DMS153 treated with DMSO at 0.1 percent for 48 hours (cell line): ENCODE measurements at regions not wholly inside any gene's neighbourhood (a gene's known extent, or its start where the extent isn't known, plus 50 kb on each side); places are given as distances from the start of the nearest gene placed in this dataset.
"Not testable (repeated sequence)": the region's sequence is repeated elsewhere in the genome, so short reads cannot be mapped to it uniquely, and the experiment has no call there.

Experiments
- DNase-seq: peaks from one replicate; lab custom pipeline; 2025; ENCODE audit not compliant: unreplicated experiment; lab: John Stamatoyannopoulos, UW

DNA sequence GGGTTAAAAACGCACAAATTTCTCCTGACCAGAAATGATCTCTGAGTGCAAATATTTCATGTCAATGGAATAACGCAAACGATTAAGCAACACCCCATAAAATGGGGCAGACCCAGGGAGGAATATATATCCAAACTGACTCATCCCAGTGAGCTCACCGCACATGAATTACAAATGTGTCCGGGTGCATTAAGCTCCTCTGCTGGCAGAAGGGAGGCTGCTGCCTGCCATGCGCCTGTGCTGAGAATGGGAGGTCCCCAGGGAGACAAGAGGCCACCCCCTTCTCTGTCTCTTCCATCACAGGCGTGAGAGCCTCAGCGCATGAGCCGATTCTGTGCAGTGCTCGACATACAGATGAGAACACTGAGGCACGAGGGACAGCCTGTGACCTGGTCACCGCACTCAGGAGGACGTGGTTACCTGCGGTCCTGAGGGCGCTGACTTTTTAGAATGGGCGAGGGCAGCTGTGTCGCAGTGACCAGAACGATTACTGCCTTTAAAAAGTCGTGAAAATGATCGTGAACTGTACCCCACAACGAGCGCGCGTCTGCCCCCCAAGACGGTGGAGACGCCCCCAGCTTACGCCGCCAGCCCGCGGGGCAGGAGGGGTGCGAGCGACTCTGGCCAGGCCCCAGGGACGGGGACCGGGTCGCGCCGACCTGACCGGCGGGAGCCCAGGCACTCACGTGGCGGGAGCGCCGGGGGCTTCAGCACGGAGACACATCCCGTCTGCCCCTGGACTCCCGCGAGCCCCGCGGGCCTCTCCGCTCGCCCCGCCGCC lies 188.5 kb downstream of the ADRA2C start:
- DNase-seq = peak; percentile 6

DNA sequence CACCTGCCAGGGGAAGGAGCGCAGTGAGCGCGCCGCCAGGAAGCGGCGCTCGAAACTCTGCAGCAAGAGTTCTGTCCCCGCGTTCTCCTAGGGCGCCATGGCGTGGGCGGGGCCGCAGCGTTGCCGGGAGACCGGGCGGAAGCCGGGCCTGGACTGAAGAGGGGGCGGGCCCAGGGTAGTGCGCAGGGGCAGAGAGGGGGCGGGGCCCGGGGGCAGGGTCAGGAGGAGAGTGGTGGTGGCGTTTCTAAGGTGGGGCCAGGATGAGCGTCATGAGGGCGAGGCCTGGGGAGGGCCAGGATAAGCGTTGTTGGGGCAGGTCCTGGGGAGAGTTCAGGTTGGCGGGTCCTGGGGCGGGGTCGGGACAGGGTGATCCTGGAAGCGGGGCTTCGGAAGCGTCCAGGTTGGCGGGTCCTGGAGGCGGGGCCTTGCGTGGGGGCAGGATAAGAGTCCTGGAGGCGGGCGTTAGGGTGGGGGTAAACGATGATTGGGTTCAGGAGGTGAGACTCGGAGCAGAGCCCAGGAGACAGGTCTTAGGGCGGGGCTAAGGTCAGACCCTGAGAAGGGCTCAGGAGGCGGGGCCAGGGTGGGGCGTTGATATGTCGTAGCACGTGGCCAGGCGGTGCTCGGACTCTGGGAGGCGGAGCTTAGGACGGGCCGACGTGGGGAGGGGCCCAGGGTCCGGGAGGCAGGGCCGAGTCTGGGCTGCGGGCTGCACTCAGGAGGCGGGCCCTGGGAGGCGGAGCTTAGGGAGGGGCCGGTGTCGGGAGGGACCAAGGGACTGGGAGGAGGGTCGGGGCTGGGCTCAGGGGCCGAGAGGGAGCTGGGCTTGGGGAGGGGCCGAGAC lies 189.4 kb downstream of the ADRA2C start:
- DNase-seq = peak; percentile 87

DNA sequence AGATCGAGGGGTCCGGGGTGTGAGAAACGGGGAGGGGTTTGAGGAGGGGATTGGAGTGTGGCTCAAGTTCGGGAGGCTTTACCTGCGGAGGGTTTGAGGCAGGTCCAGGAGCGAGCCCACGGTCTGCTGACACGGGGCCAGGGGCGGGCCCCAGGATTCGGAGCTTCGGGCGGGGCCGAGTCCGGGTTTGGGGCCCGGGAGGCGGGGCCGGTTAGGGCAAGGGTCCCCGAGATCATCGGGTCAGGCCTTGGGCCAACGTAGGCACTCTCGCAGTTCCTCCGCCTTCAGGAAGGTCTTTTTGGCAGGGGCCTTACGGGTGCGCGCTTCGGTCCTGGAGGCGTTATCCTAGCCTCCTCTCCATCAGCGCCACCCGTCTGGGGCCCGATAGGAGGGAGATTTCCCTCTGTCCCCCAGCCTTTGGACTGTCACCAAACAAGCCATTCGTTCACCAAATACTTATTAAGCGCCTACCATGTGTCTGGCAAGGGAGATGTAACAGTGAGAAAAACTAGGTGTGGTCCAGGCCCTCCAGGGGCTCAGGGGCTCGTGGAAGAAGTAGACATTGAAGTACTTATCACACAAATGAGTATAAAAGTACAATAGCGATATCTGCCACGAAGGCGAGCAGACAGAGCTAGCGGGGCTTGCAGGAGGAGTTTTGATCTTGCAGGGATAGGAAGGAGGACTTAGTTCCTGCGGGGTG lies 190.1 kb downstream of the ADRA2C start:
- DNase-seq = not testable (repeated sequence)

DNA sequence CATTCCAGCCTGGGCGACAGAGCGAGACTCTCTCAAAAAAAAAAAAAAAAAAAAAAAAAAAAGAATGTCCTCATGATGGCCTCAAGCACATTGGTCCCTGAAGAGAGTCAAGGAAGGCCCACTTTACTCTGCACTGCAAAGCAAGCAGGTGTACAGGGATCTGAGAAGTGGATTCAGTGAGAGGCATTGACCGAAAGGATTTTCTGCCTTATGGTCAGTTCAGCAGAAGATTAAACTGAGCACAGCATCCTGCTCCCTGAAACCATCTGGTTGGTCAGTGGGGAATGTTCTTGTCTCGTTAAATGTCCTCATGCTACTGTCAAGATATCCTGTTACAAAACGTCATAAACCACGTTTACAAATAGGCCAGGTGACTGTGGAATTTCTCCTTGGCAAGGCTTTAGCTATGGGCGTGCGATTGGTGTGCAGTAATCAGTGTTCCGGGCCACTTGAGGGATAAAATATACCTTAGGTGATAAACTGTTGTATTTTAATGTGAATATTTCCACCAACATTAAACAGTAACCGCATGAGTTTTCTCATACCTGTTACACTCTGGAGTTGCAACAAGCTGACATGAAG lies 195.0 kb downstream of the ADRA2C start:
- DNase-seq = not testable (repeated sequence)

DNA sequence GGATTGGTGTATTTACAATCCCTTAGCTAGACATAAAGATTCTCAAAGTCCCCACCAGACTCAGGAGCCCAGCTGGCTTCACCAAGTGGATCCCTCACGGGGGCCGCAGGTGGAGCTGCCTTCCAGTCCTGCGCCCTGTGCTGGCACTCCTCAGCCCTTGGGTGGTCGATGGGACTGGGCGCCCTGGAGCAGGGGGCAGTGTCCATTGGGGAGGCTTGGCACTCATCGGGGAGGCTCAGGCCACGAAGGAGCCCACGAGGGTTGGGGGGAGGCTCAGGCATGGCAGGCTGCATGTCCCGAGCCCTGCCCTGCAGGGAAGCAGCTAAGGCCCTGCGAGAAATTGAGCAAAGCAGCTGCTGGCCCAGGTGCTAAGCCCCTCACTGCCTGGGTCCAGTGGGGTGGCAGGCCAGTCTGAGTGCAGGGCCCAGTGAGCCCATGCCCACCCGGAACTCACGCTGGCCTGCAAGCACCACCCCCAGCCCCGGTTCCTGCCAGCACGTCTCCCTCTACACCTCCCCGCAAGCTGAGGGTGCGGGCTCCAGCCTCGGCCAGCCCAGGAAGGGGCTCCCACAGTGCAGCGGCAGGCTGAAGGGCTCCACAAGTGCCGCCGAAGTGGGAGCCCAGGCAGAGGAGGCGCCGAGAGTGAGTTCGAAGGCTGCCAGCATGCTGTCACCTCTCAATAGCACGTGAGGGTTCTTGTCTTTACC lies 198.5 kb downstream of the ADRA2C start:
- not testable (repeated sequence) for DNase-seq

DNA sequence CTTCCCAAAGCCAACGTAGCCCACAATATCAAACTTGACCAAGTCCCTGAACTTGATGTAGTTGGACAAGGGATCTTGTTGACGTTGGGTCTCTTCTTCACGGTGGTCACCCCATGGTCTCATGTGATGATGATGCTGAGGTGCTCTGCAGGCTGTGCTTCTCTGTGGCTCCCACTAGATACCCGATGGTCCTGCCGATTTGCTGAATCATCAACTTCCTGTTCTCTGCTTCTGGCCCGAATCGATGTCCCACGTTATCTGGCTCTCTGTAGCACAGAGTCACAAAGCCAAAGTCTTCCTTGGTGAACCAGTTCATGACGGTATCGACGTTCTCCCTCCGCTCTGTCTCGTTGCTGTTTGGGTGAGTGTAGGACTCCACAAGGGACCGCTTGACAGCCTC lies 201.0 kb downstream of the ADRA2C start:
- DNase-seq = not testable (repeated sequence)

DNA sequence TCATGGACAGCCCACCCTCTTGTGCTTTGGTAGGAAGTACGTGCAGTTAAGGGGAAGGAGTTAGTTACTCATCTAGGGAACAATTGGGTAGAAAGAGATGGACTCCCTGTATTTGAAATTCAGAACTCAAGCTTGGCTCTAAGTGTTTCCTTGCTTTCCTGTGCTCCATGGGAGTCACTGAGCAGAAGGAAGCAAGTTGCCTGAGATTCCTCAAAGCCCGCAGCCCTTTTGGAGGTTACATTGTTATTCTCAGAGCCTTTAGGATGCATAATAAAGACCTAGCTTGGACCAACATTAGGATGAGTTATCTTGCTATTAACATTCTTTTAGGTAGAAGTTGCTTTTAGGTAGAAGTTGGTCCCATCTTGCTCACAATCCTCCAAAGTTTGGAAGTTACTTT lies 206.4 kb downstream of the ADRA2C start:
- not testable (repeated sequence) for DNase-seq

DNA sequence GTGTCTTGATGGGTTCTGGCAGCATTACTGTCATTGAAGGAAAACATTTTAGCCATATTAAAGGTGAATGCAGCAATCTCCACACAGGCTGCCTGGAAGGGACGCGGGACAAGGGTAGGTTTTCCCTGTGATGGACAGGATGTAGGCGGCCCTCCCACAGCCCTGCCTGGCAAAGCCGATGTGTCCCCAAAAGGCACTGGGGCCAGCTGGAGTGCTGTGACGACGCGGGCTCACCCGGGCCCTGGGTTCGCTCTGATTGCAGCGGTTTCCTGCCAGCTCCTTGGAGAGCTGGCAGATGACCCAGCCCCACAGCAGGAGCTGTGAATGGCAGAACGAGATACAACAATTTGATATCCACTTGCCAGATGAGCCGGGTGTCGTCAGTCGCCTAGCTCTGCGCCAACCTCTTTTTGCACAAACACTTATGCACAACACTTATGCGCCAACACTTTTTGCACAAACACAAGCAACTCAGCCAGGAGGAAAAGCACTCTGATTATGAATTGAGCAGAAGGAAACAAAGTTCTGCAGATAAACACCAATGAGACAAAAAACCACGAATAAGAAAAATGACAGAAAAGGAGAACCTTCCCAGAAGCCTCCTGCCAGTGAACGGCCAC lies 207.5 kb downstream of the ADRA2C start:
- DNase-seq = not testable (repeated sequence)

DNA sequence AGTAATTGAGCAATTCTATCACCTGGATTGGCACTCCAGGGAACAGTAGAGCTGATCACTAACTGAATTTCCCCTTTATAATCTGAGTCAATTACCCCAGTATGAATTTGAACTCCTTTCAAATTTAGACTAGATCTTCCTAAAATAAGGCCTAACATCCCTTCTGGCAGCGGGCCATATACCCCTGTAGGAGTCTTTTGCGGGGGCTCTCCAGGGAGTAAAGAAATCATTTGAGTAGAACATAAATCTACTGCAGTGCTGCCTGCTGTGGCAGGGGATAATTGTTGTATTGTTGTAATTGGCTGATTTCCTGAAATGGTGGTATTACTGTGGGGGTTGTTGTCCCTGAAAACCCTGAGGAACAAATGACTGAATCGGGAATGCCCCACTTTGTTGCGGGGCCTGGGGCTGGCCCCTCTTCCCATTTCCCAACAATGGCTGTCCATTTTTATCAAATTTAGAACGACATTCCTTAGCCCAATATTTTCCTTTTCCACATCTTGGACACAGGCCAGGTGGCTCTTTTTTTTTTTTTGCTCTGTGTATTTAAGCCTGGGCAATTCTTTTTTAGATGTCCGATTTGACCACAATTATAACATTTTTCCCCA lies 217.4 kb downstream of the ADRA2C start:
- not testable (repeated sequence) for DNase-seq

DNA sequence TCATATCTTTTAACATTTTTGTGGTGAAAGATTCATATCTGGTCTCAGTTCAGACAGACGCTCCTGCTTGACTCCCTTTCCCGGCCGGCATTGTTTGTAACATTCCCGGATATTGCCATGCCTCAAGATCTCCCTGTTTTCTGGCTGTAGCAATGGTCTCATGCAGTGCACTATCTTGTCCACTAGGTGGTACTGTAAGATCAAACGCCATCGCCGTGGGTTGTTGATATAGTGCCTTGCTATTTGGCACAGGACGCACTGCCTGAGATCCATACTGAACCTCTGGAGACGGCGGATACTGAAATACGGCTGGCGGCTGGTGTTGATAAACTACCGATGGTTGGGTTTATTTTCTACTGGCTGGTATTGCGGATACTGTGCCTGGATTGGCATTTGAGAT lies 218.6 kb downstream of the ADRA2C start:
- not testable (repeated sequence) for DNase-seq

DNA sequence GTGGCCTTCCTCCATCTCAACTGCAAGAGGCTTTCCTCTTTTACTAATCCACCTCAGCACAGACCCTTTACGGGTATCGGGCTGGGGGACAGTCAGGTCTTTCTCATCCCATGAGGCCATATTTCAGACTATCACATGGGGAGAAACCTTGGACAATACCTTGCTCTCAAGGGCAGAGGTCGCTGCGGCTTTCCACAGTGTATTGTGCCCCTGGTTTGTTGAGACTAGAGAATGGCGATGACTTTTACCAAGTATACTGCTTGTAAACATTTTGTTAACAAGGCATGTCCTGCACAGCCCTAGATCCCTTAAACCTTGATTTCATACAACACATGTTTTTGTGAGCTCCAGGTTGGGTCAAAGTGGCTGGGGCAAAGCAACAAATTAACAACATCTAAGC lies 220.2 kb downstream of the ADRA2C start:
- DNase-seq = not testable (repeated sequence)

DNA sequence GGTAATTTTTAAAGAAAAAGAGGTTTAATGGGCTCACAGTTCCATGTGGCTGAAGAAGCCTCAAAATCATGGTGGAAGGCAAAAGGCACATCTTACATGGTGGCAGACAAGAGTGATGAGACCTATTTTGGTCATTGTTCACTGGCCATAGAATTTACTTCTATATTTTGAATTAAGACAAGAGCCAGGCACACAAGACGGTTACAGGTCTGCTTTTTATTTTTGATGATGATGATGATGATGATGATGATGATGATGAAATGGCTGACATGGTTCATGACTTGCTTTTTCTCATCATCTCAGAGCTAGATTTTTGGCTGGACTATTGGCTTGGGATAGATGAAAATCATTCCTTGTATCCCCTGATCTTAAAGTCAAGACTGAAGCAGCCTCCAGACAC lies 229.3 kb downstream of the OTOP1 start:
- DNase-seq = not testable (repeated sequence)

DNA sequence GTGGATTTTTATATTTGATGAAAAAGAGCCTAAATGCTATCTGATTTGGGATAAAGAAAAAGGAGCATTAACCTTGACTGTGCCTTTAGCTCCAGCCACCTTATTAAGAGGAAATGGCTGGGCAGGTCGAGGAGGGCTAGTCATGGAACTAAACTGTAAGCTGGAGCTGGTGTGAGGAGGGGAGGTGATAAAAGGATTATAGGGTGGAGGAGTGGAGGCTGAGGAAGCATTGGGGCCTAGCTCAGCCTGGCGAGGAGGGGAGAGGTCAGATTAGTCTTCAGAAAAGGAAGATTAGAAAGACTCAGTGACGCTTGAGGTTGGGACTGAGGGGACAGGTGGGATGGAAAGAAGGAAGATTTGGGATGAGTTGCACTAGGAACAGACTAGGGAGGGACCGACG lies 222.7 kb downstream of the OTOP1 start:
- not testable (repeated sequence) for DNase-seq

DNA sequence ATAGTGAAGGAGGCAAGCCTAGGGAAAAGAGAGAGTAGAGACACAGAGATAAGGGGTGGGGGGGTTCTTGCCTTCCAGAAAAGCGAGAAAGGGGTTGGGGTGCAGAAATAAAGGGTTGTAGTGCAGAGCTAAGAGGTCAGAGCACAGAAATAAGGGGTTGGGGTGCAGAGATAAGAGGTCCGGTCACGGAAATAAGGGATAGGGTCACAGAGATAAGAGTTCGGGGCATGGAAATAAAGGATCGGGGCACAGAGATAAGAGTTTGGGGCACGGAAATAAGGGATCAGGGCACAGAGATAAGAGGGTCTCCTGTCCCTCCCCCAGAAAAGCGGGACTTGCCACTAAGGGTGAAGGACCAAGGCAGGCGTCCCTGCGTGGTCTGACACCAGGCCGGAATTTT lies 222.0 kb downstream of the OTOP1 start:
- not testable (repeated sequence) for DNase-seq

DNA sequence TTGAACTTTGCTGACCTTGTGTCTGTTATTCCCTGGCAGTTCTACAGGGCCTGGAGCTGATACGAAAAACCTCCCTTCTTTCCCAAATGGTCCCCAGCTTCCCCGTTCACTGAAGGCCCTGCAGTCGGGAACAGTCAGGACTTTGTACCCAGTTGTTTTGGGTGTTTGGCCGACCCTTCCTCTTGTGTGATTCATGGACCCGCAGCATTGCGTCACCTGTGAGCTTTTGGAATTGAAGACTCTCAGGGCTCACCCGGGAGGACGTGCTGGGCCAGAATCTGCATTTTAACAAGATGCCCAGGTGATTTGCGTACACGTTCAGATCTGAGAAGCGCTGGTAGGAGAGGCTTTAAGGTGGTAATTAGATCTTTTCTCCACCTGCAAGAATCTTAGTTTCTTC lies 220.4 kb downstream of the OTOP1 start:
- not testable (repeated sequence) for DNase-seq

DNA sequence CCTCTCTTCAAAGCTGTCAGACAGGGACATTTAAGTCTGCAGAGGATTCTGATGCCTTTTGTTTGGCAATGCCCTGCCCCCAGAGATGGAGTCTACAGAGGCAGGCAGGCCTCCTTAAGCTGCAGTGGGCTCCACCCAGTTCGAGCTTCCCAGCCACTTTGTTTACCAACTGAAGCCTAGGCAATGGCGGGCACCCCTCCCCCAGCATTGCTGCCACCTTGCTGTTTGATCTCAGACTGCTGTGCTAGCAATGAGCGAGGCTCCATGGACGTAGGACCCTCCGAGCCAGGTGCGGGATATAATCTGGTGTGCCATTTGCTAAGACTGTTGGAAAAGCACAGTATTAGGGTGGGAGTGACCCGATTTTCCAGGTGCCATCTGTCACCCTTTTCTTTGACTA lies 207.7 kb downstream of the OTOP1 start:
- not testable (repeated sequence) for DNase-seq

DNA sequence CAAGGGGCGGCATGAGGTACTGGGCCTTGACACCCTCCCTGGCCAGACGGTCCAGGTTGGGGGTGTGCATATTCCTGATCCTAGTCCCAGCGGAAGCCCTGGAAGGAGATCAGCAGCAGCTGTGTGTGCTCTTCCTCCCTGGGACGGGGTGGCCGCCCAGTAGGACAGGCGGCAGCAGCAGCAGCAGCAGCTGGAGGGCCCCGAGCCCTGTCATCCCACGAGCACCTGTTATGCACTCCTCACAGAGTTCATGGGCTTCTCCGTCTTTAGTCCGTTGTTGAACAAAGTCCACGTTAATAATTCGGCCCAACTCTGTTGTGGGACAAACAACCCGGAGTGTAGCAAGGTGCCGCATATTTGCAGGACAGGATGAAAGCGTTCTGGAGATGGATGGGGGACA lies 205.6 kb downstream of the OTOP1 start:
- not testable (repeated sequence) for DNase-seq

DNA sequence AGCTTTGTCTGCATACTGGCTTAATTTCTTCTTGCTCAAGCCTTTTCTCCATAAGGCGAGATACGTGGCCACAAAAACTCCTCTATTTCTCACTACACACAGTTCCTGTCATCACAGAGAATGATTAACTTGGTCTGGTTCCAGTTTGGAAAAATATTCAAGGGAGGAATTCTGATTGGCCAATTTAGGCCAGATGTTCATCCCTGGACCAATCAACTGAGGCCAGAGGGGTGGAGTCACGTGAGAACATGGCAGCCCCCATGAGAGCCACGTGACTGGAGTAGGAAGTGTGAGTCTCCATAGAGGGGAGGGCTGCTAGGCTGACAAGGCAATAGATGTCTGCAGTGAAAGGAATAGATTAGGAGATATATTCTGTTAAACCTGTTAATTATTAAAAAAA lies 200.0 kb downstream of the OTOP1 start:
- DNase-seq = not testable (repeated sequence)

DNA sequence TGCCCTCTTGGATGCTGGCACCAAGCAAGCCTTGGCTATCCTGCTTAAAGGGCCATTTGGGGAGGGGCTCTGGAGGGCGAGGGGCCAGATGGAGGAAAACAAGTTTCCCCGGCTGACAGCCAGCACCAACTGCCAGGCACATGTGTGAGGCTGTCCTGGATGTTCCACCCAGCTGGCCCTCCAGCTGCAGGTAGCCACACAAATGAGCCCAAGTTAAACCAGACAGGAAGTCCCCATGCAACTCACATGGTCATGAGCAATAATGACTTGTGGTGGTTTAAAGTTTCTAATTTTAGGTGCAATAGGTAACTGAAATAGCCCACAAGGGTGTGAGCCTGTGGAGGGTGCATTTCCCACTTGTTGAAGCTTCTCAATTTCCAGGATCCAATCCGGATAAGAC lies 198.0 kb downstream of the OTOP1 start:
- DNase-seq = not testable (repeated sequence)

DNA sequence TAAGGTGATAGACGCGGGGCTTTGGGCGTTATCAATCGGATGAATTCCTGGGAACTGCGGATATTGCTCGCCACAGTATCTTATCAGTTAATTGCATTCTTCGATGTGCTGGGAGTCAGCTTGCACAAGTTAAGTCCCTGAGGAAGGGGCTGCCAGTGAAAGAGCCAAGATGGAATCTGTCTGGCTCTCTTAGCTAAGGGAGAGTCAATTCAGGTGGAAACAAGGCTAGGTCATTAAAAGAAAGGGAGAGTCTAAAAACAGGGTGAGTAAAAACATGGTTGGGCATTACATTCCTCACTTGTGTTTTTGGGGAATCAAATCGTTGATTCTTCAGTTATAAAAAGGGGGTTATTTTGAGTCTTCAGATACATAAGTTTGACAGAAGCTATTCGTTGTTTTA lies 196.2 kb downstream of the OTOP1 start:
- DNase-seq = not testable (repeated sequence)
